Prostate gland (tissue), 2 donors: ENCODE measurements at regions not wholly inside any gene's neighbourhood (a gene's known extent, or its start where the extent isn't known, plus 50 kb on each side); places are given as distances from the start of the nearest gene placed in this dataset.

Experiments used
- CTCF ChIP-seq, 4 experiments: fragments of 200-600 bp in 2 of 4; fragments of 450-650 bp in 2 of 4; sonication (generic) in 2 of 4; IDR thresholded peaks; 1 replicate in 3 of 4; 2 replicates in 1 of 4; pipeline ENCODE4 v1.5.1; 2016 to 2019; ENCODE audit warnings: antibody characterized with exemption in 4 of 4, mild to moderate bottlenecking in 2 of 4, moderate library complexity in 2 of 4
- POLR2A ChIP-seq: fragments of 450-650 bp; IDR thresholded peaks from one replicate; pipeline ENCODE4 v1.6.1; 2016; ENCODE audit warnings: antibody characterized with exemption, mild to moderate bottlenecking
- POLR2AphosphoS5 ChIP-seq: sonication (generic); formaldehyde crosslinking; IDR thresholded peaks from one replicate; pipeline ENCODE4 v1.6.1; 2017; ENCODE audit warnings: antibody characterized with exemption

- TF ChIP-seq POLR2AphosphoS5 (no peak), CTCF (IDR thresholded peaks at IDR 0.05) (no peak), POLR2A (no peak)
These were observed 375.8 kb upstream of the NFE2L3 start for GRCh38 chr7:25775999-25776743.
